GM12865 (cell line): ENCODE measurements at regions not wholly inside any gene's neighbourhood (a gene's known extent, or its start where the extent isn't known, plus 50 kb on each side); places are given as distances from the start of the nearest gene placed in this dataset.

Source experiments
- DNase-seq: peaks from one replicate; pipeline ENCODE4 v3.0.0; 2010; ENCODE audit warnings: low read depth
- H3K4me3 ChIP-seq: 2 replicates; pipeline ENCODE4 v1.5.1; 2011; ENCODE audit warnings: mild to moderate bottlenecking, low read depth, low read length, control low read depth
- CTCF ChIP-seq: IDR thresholded peaks from 2 replicates; pipeline ENCODE4 v1.5.1; 2011; ENCODE audit warnings: low read length, control low read depth, low read depth, inconsistent platforms; ENCODE audit not compliant: insufficient read depth; ENCODE audit errors: missing control alignments

- no peak overlapping the region for H3K4me3 ChIP-seq
- TF ChIP-seq CTCF: no peak
- DNase-seq: no peak
Observed at GRCh38 chr5:44713446-44713845, 95.3 kb upstream of the MRPS30 start.

DNA sequence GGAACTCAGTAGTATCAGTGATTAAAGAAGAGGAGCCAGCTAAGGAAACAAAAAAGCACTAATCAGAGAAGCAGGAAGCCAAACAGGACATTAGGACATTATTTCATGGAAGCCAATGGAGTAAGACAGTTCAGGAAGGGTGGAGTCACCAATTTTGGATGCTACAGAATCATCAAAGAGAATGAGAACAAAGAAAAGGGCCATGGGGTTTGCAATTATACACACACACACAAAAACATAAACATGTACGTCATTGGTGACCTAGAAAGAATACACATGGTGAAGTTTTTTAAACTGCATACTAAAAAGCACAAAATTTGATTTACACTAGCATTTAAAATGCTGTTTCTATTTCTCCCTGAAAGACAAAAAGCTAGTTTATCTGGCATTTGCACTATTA is 96.8 kb upstream of the MRPS30 start:
- no peak for DNase-seq
- no peak for TF ChIP-seq CTCF
- no peak overlapping the region for H3K4me3 ChIP-seq

DNA sequence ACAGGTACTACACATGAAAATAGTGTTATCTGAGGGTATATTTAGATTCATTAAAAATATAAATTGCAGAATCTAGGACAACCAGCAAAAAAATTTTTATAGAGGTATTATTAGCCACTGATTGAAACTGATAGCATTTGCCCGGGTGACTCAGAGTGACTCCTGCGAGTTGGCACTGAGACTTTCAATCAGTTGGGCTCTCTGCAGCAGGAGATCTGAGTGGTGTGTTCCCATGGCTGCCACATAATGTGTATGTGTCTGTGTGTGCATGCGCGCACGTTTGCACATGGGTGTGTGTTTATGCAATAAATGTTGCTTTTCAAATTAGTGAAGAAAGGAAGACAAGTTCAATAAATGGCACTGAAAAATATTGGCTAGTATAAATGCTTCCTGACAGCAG is 100.1 kb upstream of the MRPS30 start:
- DNase-seq: no peak
- TF ChIP-seq CTCF: no peak
- H3K4me3 ChIP-seq: no peak overlapping the region

GRCh38 chr5:44707721-44708120 is 101.0 kb upstream of the MRPS30 start:
- TF ChIP-seq CTCF: no peak
- no peak overlapping the region for H3K4me3 ChIP-seq
- no peak for DNase-seq

GRCh38 chr5:44697025-44697424 is 111.7 kb upstream of the MRPS30 start:
- TF ChIP-seq CTCF: no peak
- H3K4me3 ChIP-seq: no peak overlapping the region
- DNase-seq: no peak

DNA sequence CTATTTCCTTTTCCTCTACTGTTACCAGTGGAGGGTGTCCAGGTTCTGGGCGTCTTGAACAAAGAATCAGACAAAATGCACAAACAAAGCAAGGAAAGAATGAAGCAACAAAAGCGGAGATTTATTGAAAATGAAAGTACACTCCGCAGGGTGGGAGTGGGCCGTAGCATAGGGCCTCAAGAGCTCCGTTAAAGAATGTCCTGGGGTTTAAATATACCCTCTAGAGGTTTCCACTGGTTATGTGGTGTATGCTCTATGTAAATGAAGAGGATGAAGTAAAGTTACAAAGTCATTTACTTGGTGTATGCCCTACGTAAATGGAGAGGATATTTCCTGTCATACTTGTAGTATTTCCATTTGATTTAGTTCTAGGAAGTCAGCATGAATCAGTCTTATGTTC is 113.5 kb upstream of the MRPS30 start:
- no peak overlapping the region for H3K4me3 ChIP-seq
- no peak for DNase-seq
- no peak for TF ChIP-seq CTCF

DNA sequence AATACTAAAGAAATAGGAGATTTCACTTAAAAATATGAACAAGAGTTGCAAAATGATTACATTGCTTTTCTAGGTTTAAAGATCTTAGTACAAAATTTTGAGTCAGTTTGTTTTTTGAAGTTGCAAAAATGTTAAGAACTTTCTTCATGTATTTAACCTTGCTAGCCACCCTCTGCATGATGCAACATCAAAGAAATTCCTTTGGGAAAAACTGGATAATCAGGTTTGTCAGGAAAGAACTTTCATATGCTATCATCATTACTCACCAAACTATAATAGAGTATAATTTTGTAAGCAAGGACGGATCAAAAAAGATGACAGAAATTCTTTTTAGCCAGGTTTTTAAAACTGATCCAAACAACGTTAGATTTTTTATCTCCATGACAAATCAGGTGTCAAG is 116.9 kb upstream of the MRPS30 start:
- H3K4me3 ChIP-seq: no peak overlapping the region

More for the DNA sequence above, 116.9 kb upstream of the MRPS30 start:
- TF ChIP-seq CTCF: no peak
- no peak for DNase-seq
